PC-9 (cell line): ENCODE measurements at regions not wholly inside any gene's neighbourhood (a gene's known extent, or its start where the extent isn't known, plus 50 kb on each side); places are given as distances from the start of the nearest gene placed in this dataset.

Source experiments
- EZH2 ChIP-seq: fragments of 200-600 bp; sonication (generic); IDR thresholded peaks from 2 replicates; pipeline ENCODE4 v1.8.0; 2017; ENCODE audit warnings: antibody characterized with exemption, low read depth
- TF ChIP-seq, protein P1 (sequence below): fragments of 200-600 bp; sonication (generic); conservative IDR thresholded peaks from 2 replicates; pipeline ENCODE4 v1.6.1; 2017; ENCODE audit warnings: mixed run types, antibody characterized with exemption, mild to moderate bottlenecking, moderate library complexity

- TF ChIP-seq, protein P1, sequence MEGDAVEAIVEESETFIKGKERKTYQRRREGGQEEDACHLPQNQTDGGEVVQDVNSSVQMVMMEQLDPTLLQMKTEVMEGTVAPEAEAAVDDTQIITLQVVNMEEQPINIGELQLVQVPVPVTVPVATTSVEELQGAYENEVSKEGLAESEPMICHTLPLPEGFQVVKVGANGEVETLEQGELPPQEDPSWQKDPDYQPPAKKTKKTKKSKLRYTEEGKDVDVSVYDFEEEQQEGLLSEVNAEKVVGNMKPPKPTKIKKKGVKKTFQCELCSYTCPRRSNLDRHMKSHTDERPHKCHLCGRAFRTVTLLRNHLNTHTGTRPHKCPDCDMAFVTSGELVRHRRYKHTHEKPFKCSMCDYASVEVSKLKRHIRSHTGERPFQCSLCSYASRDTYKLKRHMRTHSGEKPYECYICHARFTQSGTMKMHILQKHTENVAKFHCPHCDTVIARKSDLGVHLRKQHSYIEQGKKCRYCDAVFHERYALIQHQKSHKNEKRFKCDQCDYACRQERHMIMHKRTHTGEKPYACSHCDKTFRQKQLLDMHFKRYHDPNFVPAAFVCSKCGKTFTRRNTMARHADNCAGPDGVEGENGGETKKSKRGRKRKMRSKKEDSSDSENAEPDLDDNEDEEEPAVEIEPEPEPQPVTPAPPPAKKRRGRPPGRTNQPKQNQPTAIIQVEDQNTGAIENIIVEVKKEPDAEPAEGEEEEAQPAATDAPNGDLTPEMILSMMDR: no peak
- TF ChIP-seq EZH2: no peak
These were observed 122.1 kb upstream of the RBMS1 start for GRCh38 chr2:160615706-160616105.
